ENCODE measurements at regions not wholly inside any gene's neighbourhood (a gene's known extent, or its start where the extent isn't known, plus 50 kb on each side); places are given as distances from the start of the nearest gene placed in this dataset.

GRCh38 chr1:181989261-181989920 is 72.1 kb downstream of the ZNF648 start:
- no peak for DNase-seq
- Histone ChIP-seq H3K79me2 (ENCODE audit: insufficient read depth) (no peaks in the 10 kb centered on the region), H3F3A (replicated peaks; ENCODE audit: insufficient read depth) (no peaks in the 10 kb centered on the region), H3K4me2 (no peak overlapping the region), H3K27me3 (ENCODE audit: insufficient read depth) (no peaks in the 10 kb centered on the region), H3K36me3 (replicated peaks in 1 of 2; ENCODE audit: control insufficient read depth in 1 of 2, insufficient read depth in 2 of 2, low read length in 1 of 2) (no peaks in the 10 kb centered on the region), H3K9me3 (no peaks in the 10 kb centered on the region), H4K20me1 (ENCODE audit: insufficient read depth) (no peaks in the 10 kb centered on the region), H2AFZ (ENCODE audit: low read depth) (no peak overlapping the region), H3K4me3 (ENCODE audit: low read depth in 2 of 2, low read length in 1 of 2) (no peak overlapping the region), H3K4me1 (ENCODE audit: control insufficient read depth in 1 of 2, insufficient read depth in 2 of 2, low read depth in 1 of 2, low read length in 1 of 2) (no peaks in the 10 kb centered on the region), H3K9me2 (no peaks in the 10 kb centered on the region), H3K9ac (no peak overlapping the region), H3K27ac (ENCODE audit: low read depth in 2 of 2, low read length in 1 of 2) (no peak overlapping the region)
- ChIA-PET POLR2A (no interaction called here), CTCF (no interaction called here)
- 19% methylated on average over 2 of the region's 2 CpGs for WGBS (ENCODE audit: low lambda C conversion rate)
- TF ChIP-seq YY1 (IDR thresholded peaks at IDR 0.05; ENCODE audit: low read depth) (no peak), MEF2A (IDR thresholded peaks at IDR 0.05; ENCODE audit: borderline replicate concordance, low read depth) (no peak), REST (IDR thresholded peaks at IDR 0.05; ENCODE audit: low read depth, low read length) (no peak), PBX3 (IDR thresholded peaks at IDR 0.05) (no peak), RAD21 (IDR thresholded peaks at IDR 0.05; ENCODE audit: low read length) (no peak), RFX5 (IDR thresholded peaks at IDR 0.05; ENCODE audit: low read length) (no peak), SMC3 (IDR thresholded peaks at IDR 0.05; ENCODE audit: low read depth, low read length) (no peak), USF2 (IDR thresholded peaks at IDR 0.05; ENCODE audit: borderline replicate concordance, low read depth, low read length) (no peak), USF1 (IDR thresholded peaks at IDR 0.05; ENCODE audit: borderline replicate concordance, low read depth) (no peak), MAX (IDR thresholded peaks at IDR 0.05; ENCODE audit: low read depth) (no peak), CHD2 (IDR thresholded peaks at IDR 0.05; ENCODE audit: low read length, partially characterized antibody) (no peak)

Data from SK-N-SH (cell line).